ENCODE measurements at regions not wholly inside any gene's neighbourhood (a gene's known extent, or its start where the extent isn't known, plus 50 kb on each side); places are given as distances from the start of the nearest gene placed in this dataset.

DNA sequence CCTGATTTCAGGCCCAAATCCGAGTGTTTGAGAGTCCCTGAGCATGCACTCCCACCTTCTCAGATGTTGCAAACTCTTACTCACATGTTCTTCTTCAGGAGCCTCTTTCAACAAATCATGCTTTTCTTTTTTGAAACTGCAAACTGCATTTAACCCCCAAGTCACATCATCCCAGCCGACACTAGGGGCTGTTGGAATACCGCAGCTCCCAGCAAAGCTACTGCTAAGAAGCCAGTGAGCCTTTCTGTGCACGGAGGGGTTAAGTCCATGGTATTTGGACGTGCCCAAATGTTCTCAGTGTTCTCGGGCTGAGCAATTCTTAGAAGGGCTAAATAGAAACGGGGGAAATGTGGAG lies 282.9 kb downstream of the NFIB start:
- no peak for TF ChIP-seq EZH2 (IDR thresholded peaks at IDR 0.05; ENCODE audit: borderline replicate concordance, insufficient read depth, low read depth, low read length, poor library complexity, severe bottlenecking)
- TF ChIP-seq, protein P1, sequence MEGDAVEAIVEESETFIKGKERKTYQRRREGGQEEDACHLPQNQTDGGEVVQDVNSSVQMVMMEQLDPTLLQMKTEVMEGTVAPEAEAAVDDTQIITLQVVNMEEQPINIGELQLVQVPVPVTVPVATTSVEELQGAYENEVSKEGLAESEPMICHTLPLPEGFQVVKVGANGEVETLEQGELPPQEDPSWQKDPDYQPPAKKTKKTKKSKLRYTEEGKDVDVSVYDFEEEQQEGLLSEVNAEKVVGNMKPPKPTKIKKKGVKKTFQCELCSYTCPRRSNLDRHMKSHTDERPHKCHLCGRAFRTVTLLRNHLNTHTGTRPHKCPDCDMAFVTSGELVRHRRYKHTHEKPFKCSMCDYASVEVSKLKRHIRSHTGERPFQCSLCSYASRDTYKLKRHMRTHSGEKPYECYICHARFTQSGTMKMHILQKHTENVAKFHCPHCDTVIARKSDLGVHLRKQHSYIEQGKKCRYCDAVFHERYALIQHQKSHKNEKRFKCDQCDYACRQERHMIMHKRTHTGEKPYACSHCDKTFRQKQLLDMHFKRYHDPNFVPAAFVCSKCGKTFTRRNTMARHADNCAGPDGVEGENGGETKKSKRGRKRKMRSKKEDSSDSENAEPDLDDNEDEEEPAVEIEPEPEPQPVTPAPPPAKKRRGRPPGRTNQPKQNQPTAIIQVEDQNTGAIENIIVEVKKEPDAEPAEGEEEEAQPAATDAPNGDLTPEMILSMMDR (IDR thresholded peaks at IDR 0.05): no peak

Data from B cell (primary cell).